H1 (cell line): ENCODE measurements at regions not wholly inside any gene's neighbourhood (a gene's known extent, or its start where the extent isn't known, plus 50 kb on each side); places are given as distances from the start of the nearest gene placed in this dataset.
A peak's percentile ranks its signal among the peaks of the same experiment; 100 is the strongest.

ENCODE experiments used
- CTCF ChIA-PET: fragments of 300-600 bp; sonication (Branson Sonifier 250); formaldehyde crosslinking; loops from one replicate; lab custom pipeline; 2021; ENCODE audit not compliant: partially characterized antibody; lab: Charles Lee
- POLR2A ChIA-PET: fragments of 300-600 bp; sonication (Branson Sonifier 250); formaldehyde crosslinking; loops from one replicate; lab custom pipeline; 2021; ENCODE audit warnings: inconsistent platforms; ENCODE audit not compliant: partially characterized antibody; lab: Charles Lee
- DNase-seq, 2 experiments: peaks; one replicate each; pipeline versions ENCODE4 v3.0.0 to v3.0.0-alpha.2; 2010 to 2022; ENCODE audit warnings: low spot score in 2 of 2, low read depth in 1 of 2, mixed read lengths in 1 of 2
- FAIRE-seq: peaks from 2 replicates; lab custom pipeline; 2011; peaks lifted over from hg19 to GRCh38; lab: Jason Lieb, UNC
- H2AFZ ChIP-seq: 2 replicates; pipeline ENCODE4 v1.8.1; 2012; ENCODE audit warnings: low read length, inconsistent platforms
- H2AK5ac ChIP-seq: 2 replicates; pipeline ENCODE4 v1.6.1; 2013; ENCODE audit warnings: low read depth, low read length
- H2BK120ac ChIP-seq: replicated peaks from 2 replicates; pipeline ENCODE3; 2013; ENCODE audit warnings: low read depth, low read length, inconsistent platforms
- H2BK12ac ChIP-seq: 2 replicates; pipeline ENCODE4 v1.6.1; 2013; ENCODE audit warnings: low read depth, low read length
- H2BK15ac ChIP-seq: 2 replicates; pipeline ENCODE4 v1.6.1; 2013; ENCODE audit warnings: low read length
- H2BK20ac ChIP-seq: 2 replicates; pipeline ENCODE4 v1.6.1; 2013; ENCODE audit warnings: low read length
- H2BK5ac ChIP-seq: 2 replicates; pipeline ENCODE4 v1.6.1; 2013; ENCODE audit warnings: low read depth, low read length
- H3K14ac ChIP-seq: 2 replicates; pipeline ENCODE4 v1.6.1; 2013; ENCODE audit warnings: inconsistent platforms; ENCODE audit not compliant: insufficient read length
- H3K18ac ChIP-seq: 2 replicates; pipeline ENCODE4 v1.6.1; 2013; ENCODE audit warnings: low read length; ENCODE audit errors: extremely low read depth
- H3K23ac ChIP-seq: 2 replicates; pipeline ENCODE4 v1.6.1; 2013; ENCODE audit warnings: inconsistent platforms; ENCODE audit not compliant: insufficient read length
- H3K23me2 ChIP-seq: 2 replicates; pipeline ENCODE4 v1.6.1; 2013; ENCODE audit warnings: low read depth, low read length
- H3K27ac ChIP-seq: 2 replicates; pipeline ENCODE4 v1.6.1; 2011; ENCODE audit warnings: low read depth, low read length, inconsistent platforms
- H3K27me3 ChIP-seq, 4 experiments: replicated peaks in 1 of 4; 1 replicate in 1 of 4; 2 replicates in 3 of 4; pipeline versions ENCODE4 v1.6.1 to v1.8.1; 2011 to 2013; ENCODE audit warnings: low read length in 3 of 4, mild to moderate bottlenecking in 3 of 4, inconsistent platforms in 2 of 4, mixed read lengths in 2 of 4, moderate library complexity in 1 of 4; ENCODE audit not compliant: control insufficient read depth in 3 of 4, insufficient read depth in 3 of 4; ENCODE audit errors: extremely low read depth in 1 of 4
- H3K36me3 ChIP-seq, 4 experiments: 2 replicates each; pipeline versions ENCODE4 v1.6.1 to v1.8.1; 2011 to 2013; ENCODE audit warnings: mild to moderate bottlenecking in 4 of 4, low read length in 3 of 4, moderate library complexity in 2 of 4, control low read depth in 1 of 4, inconsistent platforms in 1 of 4; ENCODE audit not compliant: insufficient read depth in 4 of 4, control insufficient read depth in 2 of 4
- H3K4ac ChIP-seq: replicated peaks from 2 replicates; pipeline ENCODE3; 2013; ENCODE audit warnings: low read length, low read depth, mixed read lengths, inconsistent platforms; ENCODE audit not compliant: insufficient read length
- H3K4me1 ChIP-seq, 4 experiments: replicated peaks in 1 of 4; 1 replicate in 1 of 4; 2 replicates in 3 of 4; pipeline versions ENCODE4 v1.6.1 to v1.8.1; 2011 to 2013; ENCODE audit warnings: low read length in 3 of 4, inconsistent platforms in 2 of 4, mixed read lengths in 1 of 4; ENCODE audit not compliant: insufficient read depth in 4 of 4, control insufficient read depth in 3 of 4
- H3K4me2 ChIP-seq, 2 experiments: 2 replicates each; pipeline versions ENCODE4 v1.6.1 to v1.8.1; 2011 to 2013; ENCODE audit warnings: low read depth in 2 of 2, low read length in 2 of 2, control low read depth in 1 of 2, inconsistent platforms in 1 of 2, mild to moderate bottlenecking in 1 of 2; ENCODE audit not compliant: insufficient read depth in 1 of 2
- H3K4me3 ChIP-seq, 4 experiments: fragments of 200-600, 300-600 bp in 1 of 4; sonication (generic), shearing (Covaris generic), sonication (Bioruptor Twin) in 1 of 4; 2 replicates each; pipeline versions ENCODE4 v1.5.1 to v1.8.1; 2011 to 2016; ENCODE audit warnings: low read length in 4 of 4, low read depth in 3 of 4, control low read depth in 2 of 4, inconsistent platforms in 2 of 4, mild to moderate bottlenecking in 2 of 4, mixed read lengths in 1 of 4, moderate library complexity in 1 of 4; ENCODE audit not compliant: insufficient read depth in 2 of 4; ENCODE audit errors: extremely low read depth in 1 of 4
- H3K56ac ChIP-seq: replicated peaks from 2 replicates; pipeline ENCODE3; 2013; ENCODE audit warnings: low read depth, mild to moderate bottlenecking, mixed read lengths, low read length, inconsistent platforms; ENCODE audit not compliant: insufficient read length
- H3K79me1 ChIP-seq: 2 replicates; pipeline ENCODE4 v1.6.1; 2013; ENCODE audit warnings: low read depth, low read length, control low read depth
- H3K79me2 ChIP-seq, 2 experiments: 2 replicates each; pipeline versions ENCODE4 v1.6.1 to v1.8.1; 2012 to 2013; ENCODE audit warnings: low read length in 2 of 2, mild to moderate bottlenecking in 2 of 2, inconsistent platforms in 1 of 2; ENCODE audit not compliant: insufficient read depth in 2 of 2, control insufficient read depth in 1 of 2
- H3K9ac ChIP-seq, 4 experiments: replicated peaks in 1 of 4; 1 replicate in 1 of 4; 2 replicates in 3 of 4; pipeline versions ENCODE4 v1.6.1 to v1.8.1; 2011 to 2013; ENCODE audit warnings: low read depth in 3 of 4, low read length in 3 of 4, control low read depth in 2 of 4, mild to moderate bottlenecking in 2 of 4, moderate library complexity in 2 of 4, inconsistent platforms in 1 of 4; ENCODE audit errors: extremely low read depth in 1 of 4
- H3K9me3 ChIP-seq, 2 experiments: 2 replicates each; pipeline versions ENCODE4 v1.6.1 to v1.8.1; 2012 to 2013; ENCODE audit warnings: mild to moderate bottlenecking in 2 of 2, moderate library complexity in 2 of 2, control low read depth in 1 of 2, inconsistent platforms in 1 of 2, low read depth in 1 of 2, low read length in 1 of 2, mixed read lengths in 1 of 2; ENCODE audit not compliant: insufficient read depth in 2 of 2
- H4K20me1 ChIP-seq, 2 experiments: replicated peaks in 1 of 2; 2 replicates each; pipeline versions ENCODE3 to v1.8.1; 2011 to 2013; ENCODE audit warnings: inconsistent platforms in 2 of 2, low read length in 2 of 2, mild to moderate bottlenecking in 1 of 2; ENCODE audit not compliant: insufficient read depth in 2 of 2, control insufficient read depth in 1 of 2
- H4K5ac ChIP-seq: 2 replicates; pipeline ENCODE4 v1.6.1; 2013; ENCODE audit warnings: low read length, low read depth, mixed read lengths, inconsistent platforms; ENCODE audit not compliant: insufficient read length
- H4K8ac ChIP-seq: 2 replicates; pipeline ENCODE4 v1.8.0; 2013; ENCODE audit warnings: mild to moderate bottlenecking, moderate library complexity, low read length, inconsistent platforms; ENCODE audit not compliant: insufficient read depth; ENCODE audit errors: extremely low read depth
- H4K91ac ChIP-seq: replicated peaks from 2 replicates; pipeline ENCODE3; 2013; ENCODE audit warnings: low read length, mixed read lengths, inconsistent platforms; ENCODE audit not compliant: insufficient read length
- RAD21 ChIP-seq, 2 experiments: IDR thresholded peaks in 1 of 2; conservative IDR thresholded peaks in 1 of 2; 2 replicates each; pipeline ENCODE4 v1.6.1; 2011; ENCODE audit warnings: low read depth in 2 of 2, low read length in 2 of 2, improper control_type of control experiment in 1 of 2, inconsistent platforms in 1 of 2, mild to moderate bottlenecking in 1 of 2, moderate library complexity in 1 of 2
- RBBP5 ChIP-seq: IDR thresholded peaks from 2 replicates; pipeline ENCODE4 v1.7.1; 2012; ENCODE audit warnings: low read depth, mild to moderate bottlenecking, inconsistent platforms, low read length, moderate library complexity, borderline replicate concordance
- TBP ChIP-seq: IDR thresholded peaks from 2 replicates; pipeline ENCODE4 v1.6.1; 2011; ENCODE audit warnings: low read depth, low read length, improper control_type of control experiment
- YY1 ChIP-seq: IDR thresholded peaks from 2 replicates; pipeline ENCODE4 v1.6.1; 2011; ENCODE audit warnings: low read depth, mild to moderate bottlenecking, low read length
- WGBS, 2 experiments: shearing (Covaris generic) in 1 of 2; methylation state at CpG; one replicate each; pipeline versions ENCODE4 v1.1.6 to v1.1.7; 2013 to 2015; ENCODE audit warnings: low lambda C conversion rate in 2 of 2, mixed read lengths in 2 of 2, inconsistent platforms in 1 of 2, low coverage in 1 of 2, missing lambda C conversion rate in 1 of 2; ENCODE audit not compliant: insufficient replicate concordance in 2 of 2, insufficient coverage in 1 of 2, insufficient read length in 1 of 2; ENCODE audit errors: extremely low coverage in 1 of 2, missing lambda C conversion rate in 1 of 2; 5-methylcytosine and 5-hydroxymethylcytosine counted together

DNA sequence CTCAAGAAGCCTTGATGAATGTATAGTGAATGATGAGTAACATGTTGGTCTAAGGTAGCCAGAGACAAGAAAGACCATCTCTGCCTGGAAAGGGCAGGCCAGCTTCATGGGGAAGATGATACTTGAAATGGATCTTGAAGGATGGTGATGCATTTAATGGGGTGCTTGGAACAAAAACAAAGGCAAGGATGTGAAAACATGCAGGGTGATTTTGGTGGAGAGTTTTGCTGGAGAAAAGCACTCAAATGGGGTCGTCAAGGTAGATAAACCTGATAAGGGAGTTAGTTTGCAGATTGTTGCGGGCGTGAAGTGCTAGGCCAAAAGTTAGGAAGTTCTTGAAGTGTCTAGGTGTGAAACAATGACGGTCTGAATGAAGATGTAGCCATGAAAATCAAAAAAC, 205.4 kb downstream of the HLX start:
- no peak overlapping the region for H2BK15ac ChIP-seq
- no peak overlapping the region for H2BK12ac ChIP-seq
- no peaks in the 10 kb centered on the region for H3K23me2 ChIP-seq
- no peaks in the 10 kb centered on the region; a peak in 1 of 7 replicates for H3K27me3 ChIP-seq
- WGBS, 2 experiments, result 81% methylated on average over 4 of the region's 4 CpGs; no CpG with 5 or more reads in 1 of the 2 experiments
- ChIA-PET POLR2A (no interaction called here), CTCF (interaction anchor here (0.6 to 1.0 kb wide), 3 partner anchors 9 to 118 kb away, joined by 3 to 4 read pairs (median 3); no protein-coding TSS in a partner anchor)
- H3K27ac ChIP-seq, result no peak overlapping the region
- H2BK20ac ChIP-seq, result no peak overlapping the region
- H3K4me2 ChIP-seq, result no peak overlapping the region
- no peaks in the 10 kb centered on the region for H3K9me3 ChIP-seq
- no peak overlapping the region for H2BK120ac ChIP-seq
- H3K4me3 ChIP-seq, result no peak overlapping the region
- no peak for DNase-seq
- H4K5ac ChIP-seq, result no peak overlapping the region
- H4K20me1 ChIP-seq, result no peaks in the 10 kb centered on the region
- no peak overlapping the region for H4K8ac ChIP-seq
- no peak overlapping the region for H3K9ac ChIP-seq
- no peak overlapping the region for H2AK5ac ChIP-seq
- no peak for TF ChIP-seq TBP
- TF ChIP-seq RAD21 (IDR thresholded peaks at IDR 0.05 in 1 of 2, conservative IDR thresholded peaks at IDR 0.05 in 1 of 2; ENCODE audit: low read depth in 2 of 2, low read length in 2 of 2), result peak; percentile 28 to 29; a peak in 3 of 4 replicates
- TF ChIP-seq YY1, result no peak
- TF ChIP-seq RBBP5, result no peak
- no peak overlapping the region for H3K14ac ChIP-seq
- no peaks in the 10 kb centered on the region for H3K36me3 ChIP-seq
- no peak overlapping the region for H3K23ac ChIP-seq
- no peak overlapping the region for H4K91ac ChIP-seq
- no peaks in the 10 kb centered on the region for H3K79me1 ChIP-seq
- no peaks in the 10 kb centered on the region for H3K4me1 ChIP-seq
- no peaks in the 10 kb centered on the region for H3K79me2 ChIP-seq
- no peak overlapping the region for H2AFZ ChIP-seq
- H3K56ac ChIP-seq, result no peak overlapping the region
- no peak overlapping the region for H2BK5ac ChIP-seq
- no peak overlapping the region for H3K4ac ChIP-seq
- no peak for FAIRE-seq
- no peak overlapping the region for H3K18ac ChIP-seq
